Embryonic facial prominence (tissue), 1 donor: ENCODE measurements at regions not wholly inside any gene's neighbourhood (a gene's known extent, or its start where the extent isn't known, plus 50 kb on each side); places are given as distances from the start of the nearest gene placed in this dataset.
"Not testable (repeated sequence)": the region's sequence is repeated elsewhere in the genome, so short reads cannot be mapped to it uniquely, and the experiment has no call there.

Experiments
- DNase-seq: peaks from one replicate; pipeline ENCODE4 v3.0.0-alpha.2; 2016; ENCODE audit errors: extremely low spot score

GRCh38 chr12:46548605-46549071, 176.1 kb upstream of the SLC38A2 start:
- no peak for DNase-seq

- no peak for DNase-seq
Measured at GRCh38 chr12:46547421-46548354, 175.1 kb upstream of the SLC38A2 start.

GRCh38 chr12:46546634-46547273, 174.2 kb upstream of the SLC38A2 start:
- DNase-seq: no peak

DNA sequence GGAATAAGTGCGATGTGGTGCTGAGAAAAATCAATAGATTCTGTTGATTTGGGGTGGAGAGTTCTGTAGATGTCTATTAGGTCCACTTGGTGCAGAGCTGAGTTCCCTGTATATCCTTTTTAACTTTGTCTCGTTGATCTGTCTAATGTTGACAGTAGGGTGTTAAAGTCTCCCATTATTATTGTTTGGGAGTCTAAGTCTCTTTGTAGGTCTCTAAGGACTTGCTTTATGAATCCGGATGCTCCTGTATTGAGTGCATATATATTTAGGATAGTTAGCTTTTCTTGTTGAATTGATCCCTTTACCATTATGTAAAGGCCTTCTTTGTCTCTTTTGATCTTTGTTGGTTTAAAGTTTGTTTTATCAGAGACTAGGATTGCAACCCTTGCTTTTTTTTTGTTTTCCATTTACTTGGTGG, 170.8 kb upstream of the SLC38A2 start:
- DNase-seq: not testable (repeated sequence)

GRCh38 chr12:46538976-46539375, 166.4 kb upstream of the SLC38A2 start:
- DNase-seq: no peak

DNA sequence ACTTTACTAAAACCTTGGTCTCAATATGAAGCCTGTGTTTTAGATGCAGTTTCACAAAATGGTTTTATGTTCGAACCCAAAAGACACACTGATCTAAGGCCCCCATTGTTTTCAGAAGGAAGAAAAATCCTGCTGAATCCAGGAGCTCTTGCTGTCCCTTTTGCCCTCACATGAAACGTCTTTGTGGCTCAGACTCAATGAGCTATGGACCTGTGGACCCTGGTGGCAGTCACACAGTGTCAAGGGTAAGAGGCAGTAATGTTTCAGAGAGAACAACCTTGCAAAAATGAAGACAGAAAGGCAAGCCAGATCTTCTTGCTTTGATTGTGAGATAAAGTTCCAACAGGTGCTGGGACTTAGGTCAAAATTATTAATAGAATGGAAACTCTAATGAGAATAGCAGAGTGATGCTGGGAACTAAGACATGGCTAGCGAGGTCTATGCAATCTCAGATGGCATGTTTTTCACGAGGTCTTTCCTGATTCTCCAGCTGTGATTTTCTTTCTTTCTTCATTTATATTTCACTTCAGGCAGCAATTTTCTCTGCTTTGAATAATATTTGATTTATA, 164.9 kb upstream of the SLC38A2 start:
- DNase-seq: no peak

GRCh38 chr12:46536316-46536715, 163.7 kb upstream of the SLC38A2 start:
- DNase-seq: not testable (repeated sequence)

DNA sequence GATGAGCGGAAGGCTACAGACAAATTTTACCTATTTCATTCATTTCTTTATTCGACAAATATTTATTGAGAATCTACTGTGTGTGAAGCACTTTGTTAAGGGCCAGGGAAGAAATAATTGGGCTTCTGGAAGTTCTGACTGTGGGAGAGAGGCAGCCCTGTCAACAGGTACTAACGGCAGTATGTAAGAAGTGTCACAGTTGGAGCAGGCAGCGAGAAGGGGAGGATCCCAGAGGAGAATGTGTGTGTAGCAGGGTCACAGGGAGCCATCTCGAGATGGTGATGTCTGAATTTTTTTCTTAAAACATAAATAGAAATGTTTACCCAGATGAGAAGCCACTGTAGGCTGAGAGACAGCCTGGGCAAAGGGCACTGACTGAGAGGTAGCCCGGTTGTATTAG, 163.3 kb upstream of the SLC38A2 start:
- DNase-seq: no peak

DNA sequence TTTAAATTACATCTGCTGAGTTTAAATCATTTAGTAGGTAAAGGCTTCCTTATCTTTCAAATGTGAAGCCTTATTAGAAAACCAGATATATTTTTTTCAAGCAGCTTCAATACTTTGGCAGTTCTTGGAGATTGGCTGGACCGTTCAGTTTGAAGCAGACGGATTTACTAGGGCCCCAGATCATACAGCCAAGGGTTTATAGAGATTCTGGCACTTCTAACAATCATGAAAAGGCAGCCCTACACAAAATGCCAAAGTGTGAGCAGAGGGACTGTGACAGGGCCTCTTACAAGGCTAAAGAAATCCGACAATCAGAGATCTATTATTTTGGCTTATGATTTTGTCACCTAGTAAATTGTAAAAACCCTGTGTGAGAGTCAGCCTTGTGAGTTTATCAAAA, 162.8 kb upstream of the SLC38A2 start:
- no peak for DNase-seq

DNA sequence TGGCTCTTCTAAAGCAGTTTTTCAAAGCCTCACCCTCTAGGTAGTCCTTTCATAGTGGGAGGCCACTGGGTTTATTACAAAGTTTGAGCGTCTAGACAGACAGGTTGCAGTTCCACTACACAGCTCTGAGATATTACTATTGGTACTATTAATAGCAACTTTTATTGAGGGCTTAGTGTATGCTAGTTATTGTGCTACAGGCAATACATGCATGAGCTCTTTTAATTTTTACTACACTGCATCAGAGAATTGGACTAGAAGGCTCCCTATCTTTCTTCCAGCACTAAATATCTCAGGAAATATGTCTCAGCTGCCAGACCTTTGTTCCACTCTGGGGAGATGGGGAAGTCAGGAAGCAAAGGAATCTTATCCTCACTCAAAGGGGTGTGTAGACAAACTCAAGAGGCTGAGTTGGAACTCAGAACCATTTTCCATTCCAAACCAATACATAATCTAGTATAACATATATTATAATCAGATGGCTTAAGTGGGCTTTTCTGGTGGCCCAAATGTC, 161.8 kb upstream of the SLC38A2 start:
- DNase-seq: no peak

DNA sequence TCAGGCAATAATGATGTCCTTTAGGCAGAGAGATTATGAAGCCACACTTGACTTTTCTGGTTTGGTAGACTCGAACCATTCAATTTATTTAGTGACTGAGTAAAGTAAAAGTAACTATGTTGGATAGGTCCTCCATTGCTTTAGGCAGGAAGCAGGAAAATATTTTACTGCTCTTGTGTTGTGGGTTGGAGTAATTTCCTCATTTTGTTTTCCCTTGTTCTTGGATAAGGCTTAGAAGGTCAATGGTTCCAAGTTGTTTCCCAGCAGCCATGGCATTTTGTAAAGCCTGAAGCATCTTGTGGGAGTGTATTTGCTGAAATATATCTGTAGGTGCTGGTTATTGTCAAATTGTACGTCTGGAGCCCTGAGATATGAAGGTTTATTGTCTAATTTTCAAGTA, 161.2 kb upstream of the SLC38A2 start:
- no peak for DNase-seq

GRCh38 chr12:46531804-46532203, 159.2 kb upstream of the SLC38A2 start:
- no peak for DNase-seq

DNA sequence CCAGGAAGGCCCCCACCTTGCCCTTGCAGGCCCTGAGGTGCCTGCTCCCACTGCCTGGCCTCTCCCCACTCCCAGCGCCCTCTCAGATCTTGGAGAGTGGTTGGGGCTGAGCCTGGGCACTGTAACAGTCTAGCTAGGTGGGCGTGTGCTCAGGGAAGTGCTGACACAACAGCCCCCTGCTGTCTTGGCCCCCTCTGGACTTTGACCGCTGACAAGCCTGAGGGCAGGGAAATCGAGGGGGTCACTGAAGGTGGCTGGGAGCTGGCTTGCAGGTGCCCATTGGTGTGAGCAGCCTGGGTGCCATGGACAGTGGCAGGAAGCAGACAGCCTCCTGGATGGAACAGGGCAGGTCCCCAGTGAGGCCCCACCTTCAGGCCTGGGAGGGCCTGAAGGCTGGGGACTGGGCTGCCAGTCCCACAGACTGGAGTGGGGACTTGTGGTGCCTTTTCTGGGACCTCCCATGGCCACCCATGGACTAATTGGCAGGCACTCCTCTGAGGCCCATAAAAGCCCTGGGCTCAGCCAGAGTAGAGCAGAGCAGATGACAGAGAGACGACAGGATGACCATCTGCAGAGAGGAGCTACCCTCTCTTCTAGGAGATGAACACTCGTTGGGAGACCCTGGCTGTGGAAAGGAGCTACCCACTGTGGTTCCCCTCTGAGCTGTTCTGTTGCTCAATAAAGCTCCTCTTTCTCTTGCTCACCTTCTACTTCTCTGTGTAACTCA, 158.6 kb upstream of the SLC38A2 start:
- no peak for DNase-seq

GRCh38 chr12:46530373-46531056, 157.9 kb upstream of the SLC38A2 start:
- DNase-seq: no peak

GRCh38 chr12:46526233-46526632, 153.7 kb upstream of the SLC38A2 start:
- no peak for DNase-seq

- no peak for DNase-seq
Measured at GRCh38 chr12:46524778-46525177, 152.2 kb upstream of the SLC38A2 start.

GRCh38 chr12:46523863-46524770, 151.5 kb upstream of the SLC38A2 start:
- DNase-seq: no peak

DNA sequence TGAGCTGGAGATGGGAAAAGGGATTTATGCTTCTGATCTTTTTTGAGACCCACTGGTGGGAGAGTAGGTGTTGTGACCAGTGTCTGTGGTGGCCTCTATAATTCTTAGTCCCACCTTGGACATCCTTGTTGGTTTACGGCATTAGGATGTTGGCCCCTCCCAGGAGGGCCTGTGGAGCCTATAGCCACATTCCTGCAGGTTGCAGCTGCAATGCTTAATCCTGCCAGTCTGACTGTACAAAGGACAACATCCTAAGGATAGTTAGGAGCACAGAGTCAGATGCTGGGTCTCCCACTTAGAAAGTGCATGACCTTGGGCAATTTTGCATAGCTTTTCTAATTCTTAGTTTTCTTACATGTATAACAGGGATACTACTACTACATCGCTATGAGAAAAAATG, 150.9 kb upstream of the SLC38A2 start:
- no peak for DNase-seq

- DNase-seq: no peak
Measured at GRCh38 chr12:46522071-46522470, 149.5 kb upstream of the SLC38A2 start.

- no peak for DNase-seq
Measured at GRCh38 chr12:46521145-46521544, 148.6 kb upstream of the SLC38A2 start.
